Stimulated activated CD4-positive, alpha-beta T cell treated with anti-CD3 and anti-CD28 coated beads, Interleukin-1b, Interleukin-23, amount 100 ng/mL, for 24 hours (primary cell): ENCODE measurements at regions not wholly inside any gene's neighbourhood (a gene's known extent, or its start where the extent isn't known, plus 50 kb on each side); places are given as distances from the start of the nearest gene placed in this dataset.

Experiments used
- DNase-seq, 4 experiments: peaks; one replicate each; pipeline ENCODE4 v3.0.0-alpha.2; 2020; ENCODE audit warnings: low read depth in 4 of 4, low spot score in 1 of 4

GRCh38 chr15:95591270-95591669 is 739.2 kb upstream of the NR2F2 start:
- no peak for DNase-seq

- no peak for DNase-seq
These were observed 738.6 kb upstream of the NR2F2 start for GRCh38 chr15:95591886-95592285.

GRCh38 chr15:95594496-95594895 is 736.0 kb upstream of the NR2F2 start:
- no peak for DNase-seq

- DNase-seq: no peak
These were observed 734.7 kb upstream of the NR2F2 start for GRCh38 chr15:95595759-95596158.

- no peak for DNase-seq
These were observed 734.0 kb upstream of the NR2F2 start for GRCh38 chr15:95596496-95596895.

- DNase-seq: no peak
These were observed 732.1 kb upstream of the NR2F2 start for GRCh38 chr15:95598251-95598855.

GRCh38 chr15:95600367-95600766 is 730.1 kb upstream of the NR2F2 start:
- DNase-seq: no peak

GRCh38 chr15:95600884-95601283 is 729.6 kb upstream of the NR2F2 start:
- DNase-seq: no peak

- no peak for DNase-seq
These were observed 729.0 kb upstream of the NR2F2 start for GRCh38 chr15:95601525-95601924.

GRCh38 chr15:95603802-95604201 is 726.7 kb upstream of the NR2F2 start:
- DNase-seq: no peak

GRCh38 chr15:95604634-95605036 is 725.9 kb upstream of the NR2F2 start:
- DNase-seq: no peak

GRCh38 chr15:95605098-95605497 is 725.4 kb upstream of the NR2F2 start:
- no peak for DNase-seq

GRCh38 chr15:95606551-95606950 is 723.9 kb upstream of the NR2F2 start:
- DNase-seq: no peak

GRCh38 chr15:95608371-95608770 is 722.1 kb upstream of the NR2F2 start:
- no peak for DNase-seq

GRCh38 chr15:95609096-95609495 is 721.4 kb upstream of the NR2F2 start:
- no peak for DNase-seq

- no peak for DNase-seq
These were observed 719.6 kb upstream of the NR2F2 start for GRCh38 chr15:95610945-95611344.

- no peak for DNase-seq
These were observed 715.1 kb upstream of the NR2F2 start for GRCh38 chr15:95615436-95615835.

GRCh38 chr15:95616306-95616705 is 714.2 kb upstream of the NR2F2 start:
- DNase-seq: no peak

- no peak for DNase-seq
These were observed 709.4 kb upstream of the NR2F2 start for GRCh38 chr15:95620934-95621579.

- no peak for DNase-seq
These were observed 707.7 kb upstream of the NR2F2 start for GRCh38 chr15:95622843-95623242.

- no peak for DNase-seq
These were observed 706.4 kb upstream of the NR2F2 start for GRCh38 chr15:95624100-95624499.

- no peak for DNase-seq
These were observed 705.7 kb upstream of the NR2F2 start for GRCh38 chr15:95624616-95625361.
